Esophagus muscularis mucosa (tissue), 4 donors: ENCODE measurements at regions not wholly inside any gene's neighbourhood (a gene's known extent, or its start where the extent isn't known, plus 50 kb on each side); places are given as distances from the start of the nearest gene placed in this dataset.
"Not testable (repeated sequence)": the region's sequence is repeated elsewhere in the genome, so short reads cannot be mapped to it uniquely, and the experiment has no call there.

Experiments
- DNase-seq: peaks from one replicate; pipeline ENCODE4 v3.0.0-alpha.2; 2017; ENCODE audit errors: extremely low spot score
- H3K27ac ChIP-seq, 4 donors: fragments of 200-600 bp; sonication (generic); replicated peaks in 1 of 4; 1 replicate in 3 of 4; 2 replicates in 1 of 4; pipeline ENCODE4 v1.5.1; 2016 to 2019; ENCODE audit warnings: mild to moderate bottlenecking in 1 of 4
- H3K27me3 ChIP-seq, 4 donors: fragments of 200-600 bp; sonication (generic); one replicate each; pipeline versions ENCODE4 v1.5.1 to v1.6.0; 2016 to 2019
- H3K36me3 ChIP-seq, 4 donors: fragments of 200-600 bp; sonication (generic); one replicate each; pipeline ENCODE4 v1.5.1; 2016 to 2019
- H3K4me1 ChIP-seq, 4 donors: fragments of 200-600 bp; sonication (generic); one replicate each; pipeline ENCODE4 v1.5.1; 2016 to 2019
- H3K4me3 ChIP-seq, 4 donors: fragments of 200-600 bp; sonication (generic); 1 replicate in 2 of 4; 2 replicates in 2 of 4; pipeline ENCODE4 v1.5.1; 2016 to 2019; ENCODE audit warnings: mild to moderate bottlenecking in 4 of 4, moderate library complexity in 1 of 4
- H3K9me3 ChIP-seq, 4 donors: fragments of 200-600 bp; sonication (generic); 1 replicate in 3 of 4; 2 replicates in 1 of 4; pipeline ENCODE4 v1.5.1; 2016 to 2019
- EP300 ChIP-seq: sonication (generic); formaldehyde crosslinking; IDR thresholded peaks from one replicate; pipeline ENCODE4 v1.6.1; 2017; ENCODE audit warnings: antibody characterized with exemption
- POLR2A ChIP-seq: fragments of 450-650 bp; IDR thresholded peaks from one replicate; pipeline ENCODE4 v1.6.1; 2017; ENCODE audit warnings: antibody characterized with exemption, moderate library complexity, mild to moderate bottlenecking, low read depth
- POLR2AphosphoS5 ChIP-seq, 2 donors: sonication (generic); formaldehyde crosslinking; IDR thresholded peaks; one replicate each; pipeline ENCODE4 v1.6.1; 2017; ENCODE audit warnings: antibody characterized with exemption in 2 of 2
- WGBS: methylation state at CpG from one replicate; pipeline ENCODE4 v1.1.5; 2018; 5-methylcytosine and 5-hydroxymethylcytosine counted together
- intact Hi-C: fragments of 100-400 bp; cut with DNase I; formaldehyde crosslinking; loops from one replicate; pipeline ENCODE4 v1.15.1; 2023
- TF ChIP-seq, protein P1 (sequence below), 3 experiments: fragments of 200-600 bp in 2 of 3; fragments of 450-650 bp in 1 of 3; sonication (generic) in 2 of 3; IDR thresholded peaks; one replicate each; pipeline ENCODE4 v1.5.1; 2017 to 2019; ENCODE audit warnings: antibody characterized with exemption in 3 of 3, mild to moderate bottlenecking in 2 of 3, moderate library complexity in 1 of 3

DNA sequence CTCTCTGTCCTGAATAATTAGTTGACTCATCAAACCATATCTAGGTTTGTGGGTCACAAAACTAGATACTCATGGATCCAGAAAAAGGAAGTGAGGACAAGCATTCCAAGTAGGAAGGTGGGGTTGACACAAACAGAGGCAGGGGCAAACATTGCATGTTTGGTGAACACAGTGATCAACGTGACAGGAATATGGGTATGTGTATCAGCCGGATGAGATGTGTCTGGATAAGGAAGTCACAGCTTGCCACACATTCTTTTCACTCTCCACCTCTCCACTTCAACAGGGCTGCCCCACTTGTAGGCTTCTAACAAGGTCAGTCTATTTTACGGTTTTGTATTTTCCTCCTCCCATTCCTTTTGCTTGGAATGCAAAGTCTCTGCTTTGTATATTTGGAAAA, 319.0 kb downstream of the CYRIA start:
- no peaks in the 10 kb centered on the region for H3K36me3 ChIP-seq
- WGBS: 82% methylated on average over 3 of the region's 3 CpGs
- intact Hi-C loops: no loop called here

DNA sequence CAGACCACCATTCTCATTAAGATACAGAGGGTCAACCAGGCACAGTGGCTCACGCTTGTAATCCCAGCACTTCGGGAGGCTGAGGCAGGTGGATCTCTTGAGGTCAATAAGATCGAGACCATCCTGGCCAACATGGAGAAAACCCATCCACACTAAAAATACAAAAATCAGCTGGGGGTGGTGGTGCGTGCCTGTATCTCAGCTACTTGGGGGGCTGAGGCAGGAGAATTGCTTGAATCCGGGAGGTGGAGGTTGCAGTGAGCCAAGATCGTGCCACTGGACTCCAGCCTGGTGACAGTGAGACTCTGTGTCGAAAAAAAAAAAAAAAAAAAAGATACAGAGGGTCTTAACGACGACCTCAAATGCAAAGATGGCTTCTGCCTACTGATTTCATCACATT, 320.4 kb downstream of the CYRIA start:
- DNase-seq, H3K27ac ChIP-seq, intact Hi-C loops, H3K4me3 ChIP-seq, H3K9me3 ChIP-seq, H3K36me3 ChIP-seq, H3K27me3 ChIP-seq, H3K4me1 ChIP-seq: not testable (repeated sequence)
- WGBS: 87% methylated on average over 9 of the region's 9 CpGs

More for the DNA sequence above, 319.0 kb downstream of the CYRIA start:
- DNase-seq: no peak
- TF ChIP-seq POLR2A (no peak), EP300 (no peak), POLR2AphosphoS5 (IDR thresholded peaks at IDR 0.05) (no peak)
- TF ChIP-seq, protein P1, sequence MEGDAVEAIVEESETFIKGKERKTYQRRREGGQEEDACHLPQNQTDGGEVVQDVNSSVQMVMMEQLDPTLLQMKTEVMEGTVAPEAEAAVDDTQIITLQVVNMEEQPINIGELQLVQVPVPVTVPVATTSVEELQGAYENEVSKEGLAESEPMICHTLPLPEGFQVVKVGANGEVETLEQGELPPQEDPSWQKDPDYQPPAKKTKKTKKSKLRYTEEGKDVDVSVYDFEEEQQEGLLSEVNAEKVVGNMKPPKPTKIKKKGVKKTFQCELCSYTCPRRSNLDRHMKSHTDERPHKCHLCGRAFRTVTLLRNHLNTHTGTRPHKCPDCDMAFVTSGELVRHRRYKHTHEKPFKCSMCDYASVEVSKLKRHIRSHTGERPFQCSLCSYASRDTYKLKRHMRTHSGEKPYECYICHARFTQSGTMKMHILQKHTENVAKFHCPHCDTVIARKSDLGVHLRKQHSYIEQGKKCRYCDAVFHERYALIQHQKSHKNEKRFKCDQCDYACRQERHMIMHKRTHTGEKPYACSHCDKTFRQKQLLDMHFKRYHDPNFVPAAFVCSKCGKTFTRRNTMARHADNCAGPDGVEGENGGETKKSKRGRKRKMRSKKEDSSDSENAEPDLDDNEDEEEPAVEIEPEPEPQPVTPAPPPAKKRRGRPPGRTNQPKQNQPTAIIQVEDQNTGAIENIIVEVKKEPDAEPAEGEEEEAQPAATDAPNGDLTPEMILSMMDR (IDR thresholded peaks at IDR 0.05): no peak
- peaks cover 0 to 6% (median 0%) of the 10 kb centered on the region in 4 donors for H3K9me3 ChIP-seq
- no peaks in the 10 kb centered on the region for H3K27me3 ChIP-seq
- H3K27ac ChIP-seq: no peak overlapping the region
- no peaks in the 10 kb centered on the region for H3K4me1 ChIP-seq
- H3K4me3 ChIP-seq: no peak overlapping the region

DNA sequence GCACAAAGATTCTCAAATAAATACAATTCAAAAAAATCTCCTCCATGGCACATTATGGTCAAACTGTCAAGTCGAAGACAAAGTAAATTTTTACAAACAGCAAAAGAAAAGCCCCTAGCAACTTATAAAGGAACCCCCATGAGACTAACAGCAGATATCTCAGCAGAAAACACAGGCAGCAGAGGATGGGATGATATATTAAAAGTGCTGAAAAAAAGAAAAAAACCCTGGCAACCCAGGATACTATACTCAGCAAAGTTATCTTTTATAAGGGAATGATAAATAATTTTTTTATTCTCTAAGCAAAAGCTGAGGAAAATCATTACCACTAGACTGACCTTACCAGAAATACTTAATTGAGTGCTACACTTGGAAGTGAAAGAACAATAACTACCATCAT, 326.4 kb downstream of the CYRIA start:
- Histone ChIP-seq H3K27me3 (peaks cover 0 to 4% (median 0%) of the 10 kb centered on the region in 4 donors), H3K36me3 (no peaks in the 10 kb centered on the region), H3K9me3 (peaks cover 0 to 8% (median 0%) of the 10 kb centered on the region in 4 donors), H3K4me1 (no peaks in the 10 kb centered on the region), H3K4me3 (no peak overlapping the region), H3K27ac (no peak overlapping the region)
- TF ChIP-seq EP300: no peak
- TF ChIP-seq POLR2A: no peak
- no peak for TF ChIP-seq POLR2AphosphoS5 (IDR thresholded peaks at IDR 0.05)
- TF ChIP-seq, protein P1 (IDR thresholded peaks at IDR 0.05): no peak
- 74% methylated on average over 1 of the region's 1 CpG for WGBS
- DNase-seq: no peak
- intact Hi-C loops: no loop called here

DNA sequence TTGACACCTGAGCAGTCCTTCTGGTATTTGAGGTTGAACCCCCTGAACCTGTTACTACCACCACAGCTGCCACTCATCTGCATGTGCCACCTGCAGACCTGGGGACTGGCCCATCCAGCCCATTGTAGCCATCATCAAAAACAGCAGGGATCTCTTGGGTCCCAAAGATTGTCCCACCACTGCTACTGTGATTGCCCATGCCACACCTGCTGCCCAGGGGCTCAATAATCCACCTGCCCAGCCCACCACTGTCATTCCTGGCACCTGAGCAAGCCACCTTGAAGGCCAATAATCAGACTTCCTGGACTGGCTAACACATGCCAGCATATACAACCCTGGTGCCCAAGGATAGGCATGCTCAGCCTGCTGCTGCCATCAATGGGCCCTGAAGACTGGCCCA, 327.6 kb downstream of the CYRIA start:
- no peak for TF ChIP-seq POLR2A
- TF ChIP-seq, protein P1 (IDR thresholded peaks at IDR 0.05): no peak
- no peak for TF ChIP-seq POLR2AphosphoS5 (IDR thresholded peaks at IDR 0.05)
- TF ChIP-seq EP300: no peak
- Histone ChIP-seq H3K27ac (no peak overlapping the region), H3K4me1 (peaks cover 0 to 8% (median 0%) of the 10 kb centered on the region in 4 donors), H3K36me3 (no peaks in the 10 kb centered on the region), H3K27me3 (peaks cover 0 to 4% (median 0%) of the 10 kb centered on the region in 4 donors), H3K4me3 (no peak overlapping the region), H3K9me3 (peaks cover 0 to 8% (median 0%) of the 10 kb centered on the region in 4 donors)
- no peak for DNase-seq
- intact Hi-C loops: no loop called here

DNA sequence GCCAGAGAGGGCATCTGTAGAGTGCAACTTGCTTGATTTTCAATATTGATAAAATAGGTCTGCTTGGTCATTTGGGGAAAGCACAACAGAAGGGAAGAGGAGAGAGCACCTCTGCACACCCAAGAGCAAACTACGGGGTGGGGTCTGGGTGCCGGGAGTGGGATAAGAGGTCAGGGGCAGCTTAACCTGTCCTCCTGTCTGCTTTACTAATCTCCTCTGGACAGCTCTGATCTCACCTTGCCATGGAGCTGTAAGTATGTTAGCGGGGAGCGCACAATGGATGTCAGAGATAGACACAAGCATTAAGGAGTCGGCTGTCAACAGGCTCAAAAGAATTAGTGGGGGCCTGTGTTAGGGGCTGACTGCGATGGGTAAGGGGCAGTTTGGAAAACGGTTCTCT, 328.7 kb downstream of the CYRIA start:
- TF ChIP-seq, protein P1 (IDR thresholded peaks at IDR 0.05): no peak
- TF ChIP-seq EP300 (no peak), POLR2AphosphoS5 (IDR thresholded peaks at IDR 0.05) (no peak), POLR2A (no peak)
- H3K36me3 ChIP-seq: no peaks in the 10 kb centered on the region
- H3K27me3 ChIP-seq: peaks cover 0 to 4% (median 0%) of the 10 kb centered on the region in 4 donors
- DNase-seq: no peak
- H3K4me1 ChIP-seq: peaks cover 0 to 13% (median 0%) of the 10 kb centered on the region in 4 donors
- H3K4me3 ChIP-seq: no peak overlapping the region
- WGBS: 93% methylated on average over 7 of the region's 7 CpGs
- intact Hi-C loops: no loop called here
- peaks cover 0 to 8% (median 0%) of the 10 kb centered on the region in 4 donors for H3K9me3 ChIP-seq
- no peak overlapping the region for H3K27ac ChIP-seq
